Ramos (cell line): ENCODE measurements at regions not wholly inside any gene's neighbourhood (a gene's known extent, or its start where the extent isn't known, plus 50 kb on each side); places are given as distances from the start of the nearest gene placed in this dataset.
"Not testable (repeated sequence)": the region's sequence is repeated elsewhere in the genome, so short reads cannot be mapped to it uniquely, and the experiment has no call there.

Experiments
- in situ Hi-C: fragments of 300-500 bp; cut with MboI; formaldehyde crosslinking; loops from one replicate; pipeline ENCODE4 v1.14.3; 2022; ENCODE audit warnings: low sequenced_read_pairs; ENCODE audit not compliant: unreplicated experiment

DNA sequence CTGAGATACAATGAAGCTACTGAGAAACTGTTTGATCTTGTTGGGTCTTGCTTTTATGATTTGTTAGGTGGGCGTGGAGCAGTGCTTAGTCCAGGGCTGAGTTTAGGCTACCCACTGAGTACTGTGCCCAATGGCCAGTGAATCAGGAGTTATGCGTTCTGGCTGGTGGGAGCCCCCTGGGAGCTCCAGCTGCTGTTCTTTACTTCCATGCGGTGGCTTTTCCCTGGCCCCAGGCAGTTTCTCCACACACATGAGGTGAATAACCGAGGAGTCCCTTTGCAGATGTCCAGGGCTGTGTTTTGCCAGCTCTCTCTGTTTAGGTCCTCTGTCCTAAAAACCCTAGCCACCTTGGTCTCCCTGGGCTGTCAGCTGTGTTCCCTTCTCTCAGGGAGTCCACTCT, 106.5 kb downstream of the KLF13 start:
- in situ Hi-C loops, result no loop called here

DNA sequence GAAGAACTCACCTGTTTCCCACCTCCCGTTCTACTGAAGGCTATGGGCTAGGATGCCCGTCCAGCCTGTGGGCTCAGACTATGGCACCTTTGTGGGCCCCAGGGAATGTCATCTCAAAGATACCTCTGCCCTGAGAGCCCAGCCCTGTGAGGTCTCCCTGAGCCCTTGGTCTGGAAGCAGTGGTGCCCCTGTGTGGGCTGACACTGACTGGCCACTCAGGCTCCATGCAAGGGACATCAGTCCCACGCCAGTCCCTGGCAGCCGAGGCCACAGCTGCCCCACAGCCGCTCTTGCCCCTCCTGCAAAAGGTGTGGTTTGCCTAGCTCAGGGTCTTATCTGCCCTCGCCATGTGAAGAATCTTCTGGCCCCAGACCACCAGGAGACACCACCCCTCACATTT, 106.9 kb downstream of the KLF13 start:
- in situ Hi-C loops, result no loop called here

DNA sequence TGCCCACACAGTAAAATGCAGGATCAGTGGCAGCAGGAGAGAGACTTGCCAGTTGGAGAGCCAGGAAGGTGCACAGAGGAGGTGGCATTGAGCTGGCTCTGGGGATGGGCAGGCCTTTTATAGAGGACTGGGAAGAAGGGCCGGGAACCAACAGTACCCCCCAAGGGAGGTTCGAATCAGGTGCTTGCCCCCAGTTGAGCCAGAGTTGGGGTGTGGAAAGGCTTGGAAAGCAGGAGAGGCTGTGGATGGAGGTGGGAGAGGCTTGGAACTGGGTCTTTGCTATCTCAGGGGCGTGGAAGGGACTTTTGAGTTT, 107.6 kb downstream of the KLF13 start:
- in situ Hi-C loops, result no loop called here

DNA sequence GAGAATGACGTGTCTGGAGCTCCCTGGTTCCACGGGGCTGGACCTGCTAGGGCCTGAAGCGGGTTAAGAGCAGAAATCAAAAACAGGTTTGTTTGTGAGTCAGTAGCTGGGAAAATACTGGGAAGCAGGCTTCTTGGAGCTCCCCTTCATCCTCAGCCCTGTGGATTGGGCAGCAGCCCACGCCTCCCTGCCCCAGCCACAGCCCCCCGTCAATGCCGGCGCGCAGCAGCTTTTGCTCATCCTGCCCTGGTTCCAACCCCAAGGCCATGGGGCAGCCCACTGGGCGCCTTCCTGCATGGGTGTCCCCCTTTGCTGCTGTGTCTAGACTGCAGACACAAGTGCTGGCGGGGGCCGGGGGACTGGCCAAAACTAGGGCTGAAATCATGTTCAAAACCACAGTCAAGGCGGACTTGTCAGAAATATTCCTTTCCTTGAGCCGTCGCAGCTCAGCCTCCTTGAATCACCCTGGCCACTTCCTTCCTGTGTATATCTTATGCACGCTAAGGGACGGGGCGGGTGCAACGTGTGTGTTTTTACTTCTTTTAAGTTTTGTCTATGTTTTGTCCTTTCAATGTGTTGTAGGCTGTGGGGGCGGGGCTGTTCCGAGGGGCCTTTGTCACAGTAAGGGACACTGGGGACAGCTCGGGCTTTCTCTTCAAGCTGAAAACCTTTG, 108.1 kb downstream of the KLF13 start:
- in situ Hi-C loops, result loop anchor here (5.0 kb wide), 2 partner anchors 53 to 222 kb away; no protein-coding TSS in a partner anchor

DNA sequence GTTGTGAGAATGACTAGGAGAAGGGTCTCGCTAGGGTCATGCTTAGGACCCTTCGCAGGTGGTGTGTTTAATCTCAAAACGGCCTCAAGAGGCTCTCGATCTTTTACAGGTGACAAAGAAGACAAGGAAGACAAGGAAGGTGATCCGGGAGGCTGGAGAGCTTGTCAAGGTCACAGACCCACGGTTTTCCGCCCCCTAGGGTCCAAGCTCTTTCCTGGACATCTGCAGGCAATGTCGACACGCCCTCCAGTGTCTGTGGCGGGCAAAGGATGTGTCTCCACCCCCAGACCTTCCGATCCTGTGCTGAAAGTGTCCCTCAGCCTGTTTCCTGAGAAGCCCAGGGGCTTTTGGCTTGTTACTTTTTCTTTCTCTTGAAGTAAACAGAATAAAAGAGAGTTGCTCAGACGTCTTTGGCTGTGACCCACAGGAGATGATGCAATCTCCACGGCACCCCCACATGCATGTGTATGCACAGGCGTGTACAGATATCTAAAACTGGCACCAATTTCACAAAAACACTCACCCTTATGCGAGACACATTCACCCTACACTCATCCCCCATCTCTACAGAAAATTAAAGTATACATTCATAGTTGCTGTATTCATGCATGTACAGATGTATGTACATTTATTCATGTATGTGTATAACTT, 108.8 kb downstream of the KLF13 start:
- in situ Hi-C loops, result loop anchor here (5.0 kb wide), 2 partner anchors 52 to 223 kb away; no protein-coding TSS in a partner anchor

DNA sequence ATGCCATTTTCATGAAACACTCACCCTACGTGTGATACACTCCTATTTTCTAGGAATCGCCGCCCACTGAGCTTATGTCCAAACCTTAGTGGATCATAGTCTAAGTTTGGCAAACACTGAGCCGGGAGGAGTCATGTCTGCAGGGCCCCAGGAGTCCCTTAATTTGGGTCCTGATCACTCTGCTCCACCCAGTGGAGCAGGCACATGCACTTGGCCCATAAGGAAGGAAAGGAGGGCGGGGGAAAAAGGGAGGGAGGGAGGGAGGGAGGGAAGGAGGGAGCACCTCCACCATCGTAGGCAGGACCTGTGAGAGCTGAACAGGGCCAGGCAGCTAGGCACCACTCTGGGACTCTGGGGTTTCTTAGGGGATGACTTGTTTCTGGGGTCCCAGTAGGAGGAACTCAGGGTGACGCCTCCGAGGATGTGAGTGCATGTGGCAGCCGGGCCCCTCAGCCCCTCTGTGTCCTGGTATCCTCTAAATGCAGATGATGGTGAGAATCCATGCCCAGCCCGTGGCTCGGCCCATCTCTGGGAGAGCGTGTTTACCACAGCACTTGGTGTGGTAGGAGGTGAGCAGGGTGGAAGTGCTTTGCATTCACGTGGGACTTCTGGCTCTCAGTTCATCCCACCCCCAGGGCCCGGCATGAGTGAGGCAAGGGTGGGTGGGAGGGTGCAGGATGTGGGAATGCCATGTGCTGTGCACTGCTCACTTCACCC, 109.4 kb downstream of the KLF13 start:
- in situ Hi-C loops, result loop anchor here (5.0 kb wide), 2 partner anchors 51 to 224 kb away; no protein-coding TSS in a partner anchor

DNA sequence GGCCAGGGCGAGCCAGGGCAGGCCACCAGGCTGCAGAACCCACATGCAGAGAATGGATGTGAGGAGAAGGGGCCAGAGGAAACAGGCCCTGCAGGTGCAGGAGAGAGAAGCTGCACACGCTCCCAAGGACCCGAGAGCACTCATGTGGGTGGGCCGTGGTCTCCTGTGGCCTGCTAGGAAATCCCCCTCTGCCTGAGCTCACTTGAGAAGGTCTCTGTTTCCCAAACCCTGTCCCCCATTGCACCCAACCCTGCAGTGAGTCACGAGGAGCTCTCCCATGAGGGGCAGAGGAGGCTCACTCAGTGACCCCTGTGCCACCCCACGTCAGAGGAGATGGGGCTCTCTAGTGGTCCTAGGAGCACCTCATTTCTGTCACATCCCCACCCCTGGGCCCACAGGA, 111.1 kb downstream of the KLF13 start:
- in situ Hi-C loops, result loop anchor here (5.0 kb wide), 2 partner anchors 50 to 225 kb away; no protein-coding TSS in a partner anchor

DNA sequence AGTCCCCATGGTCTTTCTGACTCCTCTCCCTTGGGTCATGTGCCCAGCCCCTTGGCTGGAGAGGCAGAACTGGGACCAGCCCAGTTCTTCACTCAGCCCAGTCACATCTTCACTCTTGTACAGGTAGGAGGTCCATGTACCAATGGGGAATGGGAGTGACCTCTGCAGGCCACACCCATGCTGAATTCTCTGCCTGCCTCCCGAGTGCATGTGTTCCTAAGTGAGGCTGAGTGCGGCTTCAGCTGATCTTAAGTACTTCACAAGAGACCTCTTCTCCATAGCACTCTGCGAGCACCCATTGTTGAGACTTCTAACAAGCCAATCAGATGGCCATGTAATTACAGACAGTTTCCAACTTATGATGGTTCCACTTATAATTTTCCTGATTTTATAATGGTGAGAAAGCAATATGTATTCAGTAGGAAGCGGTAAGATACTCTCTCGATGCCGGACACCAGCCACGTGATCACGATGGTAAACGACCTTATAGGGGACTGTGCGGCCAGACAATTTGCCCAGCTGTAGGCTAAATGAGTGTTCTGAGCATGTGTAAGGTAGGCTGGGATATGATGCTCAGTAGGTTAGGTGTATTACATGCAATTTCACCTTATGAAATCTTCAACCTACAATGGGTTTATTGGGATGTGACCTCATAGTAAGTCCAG, 112.1 kb downstream of the KLF13 start:
- in situ Hi-C loops, result loop anchor here (5.0 kb wide), 2 partner anchors 49 to 226 kb away; no protein-coding TSS in a partner anchor

DNA sequence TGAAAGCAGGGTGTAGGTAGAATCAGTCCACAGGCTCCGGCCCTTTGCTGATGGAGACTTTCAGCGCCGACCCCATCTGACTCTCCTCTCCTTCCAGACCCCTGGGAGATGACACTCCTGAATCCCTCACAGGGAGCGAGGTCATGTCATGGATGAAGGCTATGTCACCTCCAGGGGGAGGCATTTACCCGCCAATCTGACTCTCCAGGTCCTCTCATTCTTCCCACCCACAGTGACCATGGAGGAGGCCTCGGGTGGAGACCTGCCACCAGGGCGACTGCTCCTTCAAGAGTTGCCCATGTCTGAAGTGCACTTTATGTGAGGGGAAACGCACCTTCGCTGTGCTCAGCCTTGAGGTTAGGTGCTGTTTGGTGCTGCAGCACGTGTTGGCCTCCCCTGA, 112.7 kb downstream of the KLF13 start:
- in situ Hi-C loops, result loop anchor here (5.0 kb wide), 2 partner anchors 48 to 227 kb away; no protein-coding TSS in a partner anchor

DNA sequence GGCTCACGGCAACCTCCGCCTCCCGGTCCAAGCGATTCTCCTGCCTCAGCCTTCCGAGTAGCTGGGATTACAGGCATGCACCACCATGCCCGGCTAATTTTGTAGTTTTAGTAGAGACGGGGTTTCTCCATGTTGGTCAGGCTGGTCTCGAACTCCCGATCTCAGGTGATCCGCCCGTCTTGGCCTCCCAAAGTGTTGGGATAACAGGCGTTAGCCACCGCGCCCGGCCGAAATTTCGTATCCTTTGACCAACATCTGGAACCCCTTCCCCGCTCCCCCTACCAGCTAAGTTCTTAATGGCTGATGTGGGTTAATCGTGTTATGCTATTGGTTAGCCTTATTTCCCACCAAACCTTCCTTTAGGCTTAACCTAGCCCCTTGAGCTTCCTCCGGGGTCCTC, 113.6 kb downstream of the KLF13 start:
- in situ Hi-C loops, result not testable (repeated sequence)

DNA sequence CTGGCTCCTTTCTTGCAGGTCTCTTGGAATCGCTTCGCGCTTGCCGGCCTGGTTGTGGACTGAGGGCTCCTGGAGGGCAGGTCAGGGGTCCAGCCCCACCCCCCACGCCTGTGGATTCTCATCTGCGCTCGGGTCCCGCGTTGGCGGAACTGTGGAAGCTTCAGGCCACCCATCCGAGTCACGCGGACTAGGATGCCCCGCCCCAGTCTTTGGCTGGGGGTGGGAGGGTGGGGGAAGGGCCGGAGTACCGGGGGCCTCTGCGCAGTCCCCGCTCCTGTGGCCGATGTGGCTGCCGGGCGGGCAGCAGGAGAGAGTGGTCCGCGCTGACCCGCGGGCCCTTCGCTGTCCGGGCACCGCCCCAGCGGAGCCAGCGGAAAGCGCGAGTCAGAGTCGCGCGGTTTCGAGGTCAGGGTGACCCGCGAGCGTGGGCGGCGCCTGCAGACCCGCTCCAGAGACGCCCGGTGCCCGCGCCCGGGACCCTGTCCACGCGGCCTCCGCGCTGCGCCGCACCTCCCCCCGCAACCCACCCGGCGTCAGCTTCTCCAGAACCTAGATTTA, 114.2 kb downstream of the KLF13 start:
- in situ Hi-C loops, result no loop called here

DNA sequence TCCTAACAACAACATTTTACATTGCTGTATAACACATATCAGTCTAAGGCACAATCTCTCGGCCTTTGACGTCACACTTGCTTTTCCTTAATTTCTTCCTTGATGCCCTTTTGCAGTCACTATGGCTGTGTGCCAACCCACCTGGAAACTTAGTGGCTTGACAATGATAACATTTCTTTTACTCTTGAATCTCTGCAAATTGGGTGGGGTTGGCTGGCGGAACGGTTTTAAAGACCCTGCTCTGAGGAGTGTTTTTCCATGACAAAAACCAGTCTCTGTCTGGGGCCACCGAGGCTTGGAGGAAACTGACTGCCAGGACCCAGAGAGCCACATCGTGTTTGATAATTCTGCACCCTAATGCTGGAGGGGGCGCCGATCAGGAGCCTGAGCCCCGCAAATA, 115.6 kb downstream of the KLF13 start:
- in situ Hi-C loops, result no loop called here

DNA sequence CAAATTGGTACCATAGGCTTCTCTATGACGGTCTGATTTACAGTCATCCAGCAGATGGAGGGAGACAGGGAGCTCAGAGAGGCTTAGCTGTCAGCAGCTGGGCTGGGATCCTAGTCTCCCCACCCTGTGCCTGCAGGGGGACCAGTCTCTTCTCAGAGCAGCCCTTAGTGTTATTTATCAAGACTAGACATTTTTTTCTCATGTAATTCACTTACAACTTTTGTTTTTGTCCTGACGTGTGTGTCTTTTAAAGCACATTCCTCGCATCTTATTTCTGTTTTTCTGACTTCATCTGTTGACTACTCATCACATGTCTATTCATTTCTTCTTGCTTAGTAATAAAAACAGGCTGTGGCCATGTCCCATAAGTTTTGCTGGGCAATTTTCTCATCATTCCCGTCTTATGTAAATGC, 116.1 kb downstream of the KLF13 start:
- in situ Hi-C loops, result no loop called here

DNA sequence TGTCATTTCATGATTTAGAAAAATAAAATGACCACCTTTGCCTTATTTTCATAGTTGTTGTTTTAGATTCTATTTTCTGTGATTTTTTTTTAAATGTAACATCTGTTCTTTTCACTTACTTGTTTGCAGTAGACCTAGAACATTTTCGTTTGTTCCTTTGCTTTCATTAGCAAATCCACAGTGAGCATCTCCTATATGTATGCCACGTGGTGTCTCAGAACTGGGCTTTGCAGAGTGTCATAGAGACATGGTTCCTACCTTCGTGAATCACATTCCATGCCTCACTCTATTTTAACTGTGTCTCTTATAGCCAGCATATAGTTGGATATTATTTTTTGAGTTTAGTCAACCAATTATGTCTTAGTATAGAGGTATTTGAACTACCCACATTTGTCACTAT, 118.2 kb downstream of the KLF13 start:
- in situ Hi-C loops, result no loop called here

DNA sequence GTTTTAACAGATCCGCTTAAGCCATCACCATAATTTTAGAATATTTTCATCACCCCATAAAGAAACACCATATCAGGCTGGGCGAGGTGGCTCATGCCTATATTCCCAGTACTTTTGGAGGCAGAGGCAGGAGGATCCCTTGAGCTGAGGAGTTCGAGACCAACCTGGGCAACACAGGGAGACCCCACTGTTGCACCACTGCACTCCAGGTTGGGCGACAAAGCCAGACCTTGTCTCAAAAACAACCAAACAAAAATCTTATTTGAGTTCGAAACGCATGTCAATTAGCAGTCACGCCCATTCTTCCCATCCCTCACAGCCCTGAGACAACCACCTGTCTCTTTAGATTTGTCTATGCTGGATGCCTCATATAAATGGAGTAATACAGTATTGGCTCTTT, 119.9 kb downstream of the KLF13 start:
- in situ Hi-C loops, result no loop called here

DNA sequence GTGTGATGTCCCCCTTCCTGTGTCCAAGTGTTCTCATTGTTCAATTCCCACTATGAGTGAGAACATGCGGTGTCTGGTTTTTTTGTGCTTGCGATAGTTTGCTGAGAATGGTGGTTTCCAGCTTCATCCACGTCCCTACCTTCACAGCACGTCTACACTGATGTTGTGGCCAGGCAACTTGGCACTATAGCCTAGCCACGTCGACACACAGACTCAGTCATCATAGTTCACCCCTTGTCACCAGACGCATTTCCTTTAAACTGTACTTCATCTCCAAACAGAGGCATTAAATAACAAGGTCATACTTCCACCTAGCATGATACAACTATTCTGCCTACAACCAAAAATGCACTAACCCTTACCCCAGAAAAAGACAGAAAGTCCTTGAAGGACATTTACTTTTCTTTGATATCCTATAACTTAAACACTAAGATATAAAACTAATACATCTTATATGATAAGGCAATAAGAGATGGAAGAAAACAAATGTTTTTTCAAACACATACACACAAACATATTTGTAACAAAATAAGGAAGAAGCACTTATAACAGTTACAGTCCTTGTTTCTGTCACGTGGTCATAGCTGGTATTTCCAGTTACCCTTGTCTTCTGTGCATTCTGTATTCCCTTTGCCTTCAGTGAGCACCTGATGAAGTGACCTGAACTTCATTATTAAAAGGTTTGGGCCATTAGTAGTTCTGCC, 121.4 kb downstream of the KLF13 start:
- in situ Hi-C loops, result no loop called here

DNA sequence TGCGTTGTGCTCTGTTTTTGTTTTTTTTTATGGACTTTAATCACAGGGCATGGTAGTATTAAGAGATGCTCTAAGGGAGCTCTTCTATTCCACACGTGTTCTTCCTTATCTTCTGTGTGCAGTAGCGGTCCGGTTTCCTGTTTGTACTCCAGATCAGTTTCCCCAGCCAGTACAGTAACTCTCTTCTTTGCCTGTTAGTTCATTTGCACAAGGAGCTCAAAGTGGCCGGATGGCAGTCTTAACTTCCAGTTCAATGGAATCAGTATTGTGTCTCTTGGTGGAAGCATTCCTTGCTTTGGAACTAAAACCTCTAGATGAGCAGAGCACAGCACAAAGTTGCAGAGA, 122.0 kb downstream of the KLF13 start:
- in situ Hi-C loops, result no loop called here

DNA sequence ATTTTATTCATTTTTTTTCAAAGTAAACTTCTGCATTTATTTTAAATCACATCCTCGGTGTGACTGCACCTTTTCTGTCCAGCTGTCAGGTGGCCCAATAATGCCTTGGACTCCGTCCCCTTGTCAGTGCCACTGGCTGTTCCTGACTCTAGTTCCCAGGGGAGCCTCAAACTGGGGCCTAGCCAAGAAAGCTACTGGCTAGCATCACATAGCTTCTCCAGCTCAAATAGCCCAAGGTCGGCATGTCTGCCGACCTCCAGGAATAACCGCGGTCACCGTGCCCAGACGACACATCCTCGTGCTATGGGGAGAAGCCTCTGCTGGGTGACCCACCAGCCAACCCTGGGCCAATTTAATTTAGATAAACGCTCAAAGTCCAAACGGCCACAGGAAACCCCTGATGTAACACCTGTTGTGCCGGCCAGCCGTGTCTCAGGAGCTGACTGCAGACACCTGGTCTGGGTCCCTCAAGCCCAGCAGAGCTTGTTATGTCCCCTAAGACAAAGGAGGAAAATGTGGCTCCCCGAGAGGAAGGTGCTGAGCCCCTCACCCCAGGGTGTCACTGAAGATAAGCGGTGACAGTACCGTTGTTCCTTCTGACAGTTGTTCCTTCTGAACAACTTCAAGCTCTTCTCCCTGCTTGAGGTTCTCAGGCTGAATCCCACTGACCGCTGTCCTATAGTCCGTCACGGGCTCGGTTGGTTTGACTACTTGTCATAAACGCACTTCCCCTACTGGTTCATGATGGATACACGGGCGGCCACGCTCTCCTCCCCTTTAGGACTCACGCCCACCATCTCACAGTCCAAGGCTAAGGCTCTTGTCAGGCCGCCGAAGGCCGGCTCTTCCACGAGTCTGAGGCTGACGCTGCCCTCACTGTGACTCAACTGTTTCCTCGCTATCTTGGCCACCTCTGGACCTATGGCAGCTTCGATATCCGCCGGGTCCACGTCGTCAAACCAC, 126.2 kb downstream of the KLF13 start:
- in situ Hi-C loops, result no loop called here
